ENCODE measurements at regions not wholly inside any gene's neighbourhood (a gene's known extent, or its start where the extent isn't known, plus 50 kb on each side); places are given as distances from the start of the nearest gene placed in this dataset.

GRCh38 chr4:122027203-122027602 lies 75.3 kb upstream of the TRPC3 start:
- DNase-seq: no peak

GRCh38 chr4:122017296-122017695 lies 65.4 kb upstream of the TRPC3 start:
- DNase-seq: no peak

GRCh38 chr4:122015203-122015602 lies 63.3 kb upstream of the TRPC3 start:
- DNase-seq: no peak

- no peak for DNase-seq
Observed at GRCh38 chr4:122012735-122013134, 60.9 kb upstream of the TRPC3 start.

- DNase-seq: no peak
Observed at GRCh38 chr4:122010610-122011009, 58.8 kb upstream of the TRPC3 start.

GRCh38 chr4:122009524-122009923 lies 57.7 kb upstream of the TRPC3 start:
- DNase-seq: no peak

- no peak for DNase-seq
Observed at GRCh38 chr4:122007016-122007415, 55.2 kb upstream of the TRPC3 start.

GRCh38 chr4:122005064-122005755 lies 53.4 kb upstream of the TRPC3 start:
- no peak for DNase-seq

- DNase-seq: peak; percentile 22
Observed at GRCh38 chr4:122003335-122003734, 51.5 kb upstream of the TRPC3 start.
